Mammary epithelial cell (primary cell): ENCODE measurements at regions not wholly inside any gene's neighbourhood (a gene's known extent, or its start where the extent isn't known, plus 50 kb on each side); places are given as distances from the start of the nearest gene placed in this dataset.

Source experiments
- CTCF ChIP-seq, 2 donors: IDR thresholded peaks in 1 of 2; conservative IDR thresholded peaks in 1 of 2; 2 replicates each; pipeline ENCODE4 v1.5.1; 2011 to 2012; ENCODE audit warnings: inconsistent platforms in 2 of 2, low read length in 2 of 2, mild to moderate bottlenecking in 2 of 2, control low read depth in 1 of 2, low read depth in 1 of 2; ENCODE audit not compliant: insufficient read depth in 1 of 2; ENCODE audit errors: extremely low read depth in 1 of 2
- EZH2 ChIP-seq: IDR thresholded peaks from 2 replicates; pipeline ENCODE4 v1.6.1; 2012; ENCODE audit warnings: low read length, inconsistent platforms, borderline replicate concordance

GRCh38 chr6:22030730-22031619 is 265.9 kb downstream of the PRL start:
- no peak for TF ChIP-seq CTCF (conservative IDR thresholded peaks at IDR 0.05 in 1 of 2, IDR thresholded peaks at IDR 0.05 in 1 of 2; ENCODE audit: extremely low read depth in 1 of 2, insufficient read depth in 1 of 2, low read depth in 1 of 2, low read length in 2 of 2)
- no peak for TF ChIP-seq EZH2
